HCT116 (cell line): ENCODE measurements at regions not wholly inside any gene's neighbourhood (a gene's known extent, or its start where the extent isn't known, plus 50 kb on each side); places are given as distances from the start of the nearest gene placed in this dataset.

Source experiments
- ATAC-seq: fragments of 200-7000 bp; cut with Tn5 transposase; 2 replicates; pipeline ENCODE4 v1.9.1; 2020; ENCODE audit warnings: mild to moderate bottlenecking, moderate library complexity
- BruUV-seq: library from RNA; stranded (reverse); fragments of 400-500 nt; replicated peaks from 2 replicates; lab custom pipeline; 2021; lab: Mats Ljungman, UMichigan
- CTCF ChIA-PET: fragments of 300-600 bp; sonication (Branson Sonifier 250); formaldehyde crosslinking; loops from one replicate; lab custom pipeline; 2021; ENCODE audit warnings: antibody characterized with exemption; lab: Charles Lee
- POLR2A ChIA-PET: fragments of 300-600, 350-600 bp; sonication (Branson Sonifier 250); formaldehyde crosslinking; loops from one replicate; lab custom pipeline; 2021; ENCODE audit warnings: antibody characterized with exemption; lab: Charles Lee
- RAD21 ChIA-PET, 2 experiments: fragments of 300-600 bp; sonication (Branson Sonifier 250); formaldehyde crosslinking; loops; one replicate each; lab custom pipeline; 2023; ENCODE audit warnings: low total read pairs in 2 of 2; ENCODE audit not compliant: uncharacterized antibody in 2 of 2, unreplicated experiment in 2 of 2, low non-redundant PET in 1 of 2; lab: Charles Lee
- DNase-seq: peaks from one replicate; pipeline ENCODE4 v3.0.0-alpha.2; 2010; ENCODE audit warnings: low read depth, low spot score
- H2AFZ ChIP-seq: fragments of 200-600 bp; shearing (Covaris generic), sonication (generic); 2 replicates; pipeline ENCODE4 v1.6.1; 2017; ENCODE audit warnings: low read depth, mixed run types, mixed read lengths, antibody characterized with exemption, low read length; ENCODE audit not compliant: poor library complexity, severe bottlenecking
- H3K27ac ChIP-seq: 2 replicates; pipeline ENCODE4 v1.5.1; 2012; ENCODE audit warnings: low read depth, low read length
- H3K27me3 ChIP-seq: fragments of 200-600 bp; sonication (generic); 2 replicates; pipeline ENCODE4 v1.6.1; 2016; ENCODE audit warnings: mixed run types, low read length, mixed read lengths; ENCODE audit not compliant: insufficient read depth
- H3K36me3 ChIP-seq, 2 experiments: fragments of 200-500 bp in 1 of 2; fragments of 200-600 bp in 1 of 2; sonication (Bioruptor generic) in 1 of 2; sonication (generic) in 1 of 2; 2 replicates each; pipeline versions ENCODE4 v1.5.1 to v1.6.1; 2014 to 2016; ENCODE audit warnings: low read length in 2 of 2, inconsistent platforms in 1 of 2, mixed read lengths in 1 of 2, mixed run types in 1 of 2; ENCODE audit not compliant: insufficient read depth in 2 of 2, control insufficient read depth in 1 of 2
- H3K4me1 ChIP-seq, 2 experiments: fragments of 200-600 bp in 1 of 2; sonication (generic) in 1 of 2; 2 replicates each; pipeline versions ENCODE4 v1.5.1 to v1.6.1; 2012 to 2017; ENCODE audit warnings: low read length in 2 of 2, inconsistent platforms in 1 of 2, mild to moderate bottlenecking in 1 of 2, mixed read lengths in 1 of 2, mixed run types in 1 of 2, moderate library complexity in 1 of 2; ENCODE audit not compliant: insufficient read depth in 2 of 2, control insufficient read depth in 1 of 2
- H3K4me2 ChIP-seq: fragments of 200-600 bp; sonication (generic); 2 replicates; pipeline ENCODE4 v1.6.1; 2017; ENCODE audit warnings: mixed run types, low read length, mixed read lengths
- H3K4me3 ChIP-seq, 2 experiments: fragments of 200-600 bp in 1 of 2; sonication (generic) in 1 of 2; replicated peaks in 1 of 2; 2 replicates each; pipeline ENCODE4 v1.5.1; 2011 to 2016; ENCODE audit warnings: low read length in 2 of 2, control low read depth in 1 of 2, low read depth in 1 of 2, mild to moderate bottlenecking in 1 of 2, mixed read lengths in 1 of 2, mixed run types in 1 of 2
- H3K79me2 ChIP-seq: fragments of 200-600 bp; sonication (generic); 2 replicates; pipeline ENCODE4 v1.6.1; 2017; ENCODE audit warnings: mild to moderate bottlenecking, mixed run types, low read length, moderate library complexity, mixed read lengths; ENCODE audit not compliant: insufficient read depth
- H3K9ac ChIP-seq: fragments of 200-600 bp; sonication (generic); 2 replicates; pipeline ENCODE4 v1.6.1; 2016; ENCODE audit warnings: low read length, mixed read lengths
- H3K9me2 ChIP-seq: fragments of 200-600 bp; sonication (generic), shearing (Covaris generic); 2 replicates; pipeline ENCODE4 v1.6.1; 2017; ENCODE audit warnings: mixed run types, mild to moderate bottlenecking, moderate library complexity; ENCODE audit not compliant: insufficient read depth
- H3K9me3 ChIP-seq, 2 experiments: fragments of 200-500 bp in 1 of 2; fragments of 200-600 bp in 1 of 2; sonication (Bioruptor generic) in 1 of 2; sonication (generic) in 1 of 2; 2 replicates each; pipeline ENCODE4 v1.6.1; 2014 to 2017; ENCODE audit warnings: low read length in 2 of 2, mixed read lengths in 2 of 2, inconsistent platforms in 1 of 2, low read depth in 1 of 2, mild to moderate bottlenecking in 1 of 2, mixed run types in 1 of 2, moderate library complexity in 1 of 2; ENCODE audit not compliant: control insufficient read depth in 1 of 2, insufficient read depth in 1 of 2
- H4K20me1 ChIP-seq: fragments of 200-600 bp; sonication (generic), shearing (Covaris generic); 2 replicates; pipeline ENCODE4 v1.6.1; 2017; ENCODE audit warnings: mixed run types, mild to moderate bottlenecking, moderate library complexity; ENCODE audit not compliant: insufficient read depth
- ATF3 ChIP-seq: IDR thresholded peaks from 2 replicates; pipeline ENCODE4 v1.6.1; 2012
- CTCF ChIP-seq, 3 experiments: fragments of 200-600 bp in 1 of 3; sonication (generic) in 1 of 3; IDR thresholded peaks in 2 of 3; conservative IDR thresholded peaks in 1 of 3; 2 replicates each; pipeline ENCODE4 v1.5.1; 2012 to 2017; ENCODE audit warnings: low read depth in 2 of 3, low read length in 2 of 3, antibody characterized with exemption in 1 of 3, borderline replicate concordance in 1 of 3, control low read depth in 1 of 3, mild to moderate bottlenecking in 1 of 3, mixed read lengths in 1 of 3, mixed run types in 1 of 3, moderate library complexity in 1 of 3; ENCODE audit not compliant: insufficient read depth in 1 of 3
- EZH2 ChIP-seq: fragments of 200-600 bp; sonication (generic); IDR thresholded peaks from 2 replicates; pipeline ENCODE4 v1.6.1; 2017; ENCODE audit warnings: antibody characterized with exemption, mixed run types
- EZH2phosphoT487 ChIP-seq: fragments of 200-600 bp; IDR thresholded peaks from 2 replicates; pipeline ENCODE4 v1.6.1; 2018; ENCODE audit warnings: antibody characterized with exemption, borderline replicate concordance
- JUND ChIP-seq: IDR thresholded peaks from 2 replicates; pipeline ENCODE4 v1.6.1; 2012
- MAX ChIP-seq: IDR thresholded peaks from 2 replicates; pipeline ENCODE4 v1.6.1; 2012
- RAD21 ChIP-seq: IDR thresholded peaks from 2 replicates; pipeline ENCODE4 v1.6.1; 2012; ENCODE audit warnings: low read depth, mild to moderate bottlenecking
- TCF7L2 ChIP-seq: IDR thresholded peaks from 2 replicates; pipeline ENCODE4 v1.7.0; 2011; ENCODE audit warnings: borderline replicate concordance, inconsistent platforms; ENCODE audit not compliant: insufficient read depth, insufficient read length; ENCODE audit errors: extremely low read depth
- ZBTB33 ChIP-seq: IDR thresholded peaks from 2 replicates; pipeline ENCODE4 v1.6.1; 2011; ENCODE audit warnings: mild to moderate bottlenecking, low read length, moderate library complexity; ENCODE audit not compliant: insufficient replicate concordance; ENCODE audit errors: extremely low read depth
- ZFX ChIP-seq: fragments of 450-650 bp; IDR thresholded peaks from 2 replicates; pipeline ENCODE4 v1.6.1; 2017
- ZNF274 ChIP-seq: fragments of 200-500 bp; sonication (Bioruptor generic); IDR thresholded peaks from 2 replicates; pipeline ENCODE4 v1.6.1; 2014; ENCODE audit warnings: mild to moderate bottlenecking, low read depth, low read length, inconsistent platforms
- intact Hi-C: fragments of 100-400 bp; cut with micrococcal nuclease; formaldehyde crosslinking; loops from 2 replicates; pipeline ENCODE4 v1.10.0; 2022

- no peak for TF ChIP-seq ZNF274
These were observed 105.1 kb upstream of the TNPO1 start (continued) for GRCh38 chr5:72711351-72711750.

DNA sequence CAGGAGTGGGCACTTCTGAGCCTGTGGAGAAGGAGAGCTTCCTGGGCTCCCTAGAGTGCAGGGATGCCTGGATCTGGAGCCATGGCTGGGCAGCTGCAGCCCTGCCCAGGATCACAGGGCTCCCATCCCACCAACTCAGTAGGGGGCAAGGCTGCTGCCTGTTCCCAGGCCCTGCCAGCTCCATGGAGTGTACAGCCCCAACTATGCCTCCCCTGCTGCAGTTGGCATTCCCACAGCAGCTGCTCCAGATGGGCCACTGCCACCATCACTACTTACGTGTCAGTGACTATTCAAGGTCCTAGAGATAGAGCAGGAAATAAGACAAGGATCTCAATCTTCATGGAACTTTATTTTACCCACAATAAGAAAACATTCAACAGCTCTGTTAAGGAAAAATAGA lies 107.1 kb upstream of the TNPO1 start:
- no peak overlapping the region for H3K27ac ChIP-seq
- intact Hi-C loops, result no loop called here
- no peaks in the 10 kb centered on the region for H3K9me2 ChIP-seq
- H3K27me3 ChIP-seq, result no peaks in the 10 kb centered on the region; the same call in 1 of the 2 replicates
- no peaks in the 10 kb centered on the region for H3K9me3 ChIP-seq
- H4K20me1 ChIP-seq, result no peaks in the 10 kb centered on the region
- no peak overlapping the region for H3K4me3 ChIP-seq
- H3K9ac ChIP-seq, result no peak overlapping the region
- TF ChIP-seq CTCF (IDR thresholded peaks at IDR 0.05 in 2 of 3, conservative IDR thresholded peaks at IDR 0.05 in 1 of 3; ENCODE audit: borderline replicate concordance in 1 of 3, insufficient read depth in 1 of 3, low read depth in 2 of 3, low read length in 2 of 3) (no peak), ATF3 (no peak), TCF7L2 (no peak)
- ChIA-PET CTCF (no interaction called here), POLR2A (no interaction called here), RAD21 (no interaction called here)
- H2AFZ ChIP-seq, result no peak overlapping the region
- DNase-seq, result no peak
- no peaks in the 10 kb centered on the region for H3K79me2 ChIP-seq
- no peak for ATAC-seq
- no peaks in the 10 kb centered on the region for H3K36me3 ChIP-seq
- H3K4me2 ChIP-seq, result no peak overlapping the region
- no TSS peak for BruUV-seq
- H3K4me1 ChIP-seq, result no peaks in the 10 kb centered on the region

- H2AFZ ChIP-seq, result no peak overlapping the region
- ChIA-PET RAD21 (no interaction called here), POLR2A (no interaction called here)
- TF ChIP-seq MAX, result no peak
- TF ChIP-seq JUND, result no peak
- no peak for TF ChIP-seq ZBTB33
- TF ChIP-seq ZFX, result no peak
- TF ChIP-seq EZH2phosphoT487, result no peak
- TF ChIP-seq EZH2, result no peak
- no peak for TF ChIP-seq RAD21
These were observed 111.3 kb upstream of the TNPO1 start for GRCh38 chr5:72705178-72705577.

More at GRCh38 chr5:72705178-72705577, 111.3 kb upstream of the TNPO1 start:
- Histone ChIP-seq H3K4me1 (no peaks in the 10 kb centered on the region), H3K27ac (no peak overlapping the region), H3K4me3 (no peak overlapping the region), H3K9ac (no peak overlapping the region), H4K20me1 (no peaks in the 10 kb centered on the region), H3K9me2 (no peaks in the 10 kb centered on the region), H3K9me3 (no peaks in the 10 kb centered on the region), H3K27me3 (no peaks in the 10 kb centered on the region), H3K4me2 (no peak overlapping the region), H3K36me3 (no peaks in the 10 kb centered on the region), H3K79me2 (no peaks in the 10 kb centered on the region)
- CTCF ChIA-PET, result no interaction called here
- BruUV-seq, result no TSS peak
- DNase-seq, result no peak
- intact Hi-C loops, result no loop called here
- ATAC-seq, result no peak
